HUES6 (cell line): ENCODE measurements at regions not wholly inside any gene's neighbourhood (a gene's known extent, or its start where the extent isn't known, plus 50 kb on each side); places are given as distances from the start of the nearest gene placed in this dataset.

Experiments
- H3K27ac ChIP-seq: 2 replicates; pipeline ENCODE4 v1.7.0; 2013; ENCODE audit warnings: low read depth, mild to moderate bottlenecking, low read length, inconsistent platforms
- H3K27me3 ChIP-seq: 2 replicates; pipeline ENCODE4 v1.6.1; 2013; ENCODE audit warnings: low read length; ENCODE audit not compliant: control insufficient read depth, insufficient read depth
- H3K36me3 ChIP-seq: 2 replicates; pipeline ENCODE4 v1.6.1; 2013; ENCODE audit warnings: low read length; ENCODE audit not compliant: control insufficient read depth, insufficient read depth
- H3K4me1 ChIP-seq: 2 replicates; pipeline ENCODE4 v1.6.1; 2013; ENCODE audit warnings: low read length; ENCODE audit not compliant: control insufficient read depth, insufficient read depth
- H3K4me3 ChIP-seq: 2 replicates; pipeline ENCODE4 v1.5.1; 2013; ENCODE audit warnings: low read depth, low read length
- H3K9ac ChIP-seq: one replicate; pipeline ENCODE4 v1.6.1; 2013; ENCODE audit warnings: mild to moderate bottlenecking, low read length
- H3K9me3 ChIP-seq: 2 replicates; pipeline ENCODE4 v1.6.1; 2013; ENCODE audit warnings: low read depth, low read length; ENCODE audit not compliant: control insufficient read depth, insufficient read depth

DNA sequence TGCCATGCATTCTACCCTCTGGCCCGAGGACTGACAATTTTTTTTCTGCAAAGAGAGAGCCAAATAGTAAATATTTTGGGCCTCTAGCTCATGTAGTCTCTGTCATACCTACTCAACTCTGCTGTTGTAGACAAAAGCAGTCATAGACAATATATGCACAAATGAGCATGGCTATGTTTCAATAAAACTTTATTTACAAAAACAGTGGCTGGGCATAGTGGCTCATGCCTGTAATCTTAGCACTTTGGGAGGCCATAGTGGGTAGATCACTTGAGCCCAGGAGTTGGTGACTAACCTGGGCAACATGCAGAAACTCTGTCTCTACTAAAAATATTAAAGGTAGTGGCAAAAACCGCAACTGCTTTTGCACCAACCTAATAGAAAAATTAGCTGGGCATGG, 153.7 kb upstream of the BTG1 start:
- H3K9me3 ChIP-seq: no peaks in the 10 kb centered on the region

DNA sequence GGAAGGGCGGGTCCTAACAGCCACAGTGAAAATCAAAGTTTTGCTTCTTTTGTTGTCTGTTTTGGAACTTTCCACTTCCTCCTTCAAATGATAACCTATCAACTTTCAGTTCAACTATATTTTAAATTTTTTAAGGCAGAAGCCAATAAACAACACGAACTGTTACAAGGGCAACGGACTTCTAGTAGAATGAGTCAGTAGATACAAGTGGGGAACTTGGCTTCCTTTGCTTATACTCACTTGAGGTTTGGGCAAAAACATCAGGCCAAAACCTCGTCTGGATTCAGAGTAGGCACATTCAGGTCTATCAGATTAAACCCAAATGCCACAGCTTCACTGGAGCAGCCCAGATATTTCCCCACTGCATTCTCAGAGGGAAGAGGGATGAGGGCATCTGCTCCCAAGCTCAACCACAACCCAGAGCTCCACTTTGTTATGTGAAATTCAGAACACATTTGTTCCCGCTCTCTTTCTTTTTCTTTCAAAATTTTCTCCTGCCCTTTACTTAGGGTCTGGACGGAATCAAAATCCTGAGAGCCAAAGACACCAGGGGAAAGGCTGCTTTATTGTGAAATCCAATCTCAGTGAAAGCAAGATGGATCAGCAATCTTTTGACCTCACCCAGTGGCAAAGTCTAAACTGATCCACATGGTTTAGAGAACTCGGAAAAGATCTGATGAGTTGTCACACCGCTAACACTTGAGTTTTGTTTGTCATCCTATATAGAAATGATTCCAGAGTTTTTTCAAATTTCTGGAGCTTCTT, 152.5 kb upstream of the BTG1 start:
- H3K27me3 ChIP-seq: no peaks in the 10 kb centered on the region
- H3K9ac ChIP-seq: no peak overlapping the region
- H3K9me3 ChIP-seq: no peaks in the 10 kb centered on the region
- H3K27ac ChIP-seq: no peak overlapping the region
- no peak overlapping the region for H3K4me3 ChIP-seq
- no peaks in the 10 kb centered on the region for H3K4me1 ChIP-seq
- no peaks in the 10 kb centered on the region for H3K36me3 ChIP-seq

More for the DNA sequence above, 153.7 kb upstream of the BTG1 start:
- Histone ChIP-seq H3K9ac (no peak overlapping the region), H3K36me3 (no peaks in the 10 kb centered on the region), H3K4me1 (peaks cover 10% of the 10 kb centered on the region; the same call in 1 of the 2 replicates), H3K27ac (no peak overlapping the region), H3K4me3 (no peak overlapping the region), H3K27me3 (no peaks in the 10 kb centered on the region)

DNA sequence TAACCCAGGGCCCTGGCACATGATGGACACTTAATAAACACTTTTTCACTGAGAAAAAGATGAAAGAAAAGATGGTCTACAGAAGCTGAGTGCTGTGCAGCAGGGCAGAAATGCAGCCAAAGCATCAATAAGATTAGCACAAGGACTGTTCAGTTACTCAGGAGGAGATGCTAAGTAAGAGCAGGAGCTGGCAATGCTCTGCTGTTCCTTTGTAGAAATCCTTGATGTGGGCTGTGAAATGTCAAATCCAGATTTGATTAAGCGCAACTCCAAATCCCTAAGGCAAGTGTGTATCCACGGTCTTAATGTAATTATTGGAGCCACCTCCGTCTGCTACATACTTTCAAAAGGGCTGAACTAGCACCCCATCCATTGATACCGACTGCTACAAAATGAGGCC, 151.8 kb upstream of the BTG1 start:
- Histone ChIP-seq H3K9me3 (no peaks in the 10 kb centered on the region), H3K27ac (no peak overlapping the region), H3K4me3 (no peak overlapping the region), H3K9ac (no peak overlapping the region), H3K27me3 (no peaks in the 10 kb centered on the region), H3K36me3 (no peaks in the 10 kb centered on the region), H3K4me1 (no peaks in the 10 kb centered on the region)

DNA sequence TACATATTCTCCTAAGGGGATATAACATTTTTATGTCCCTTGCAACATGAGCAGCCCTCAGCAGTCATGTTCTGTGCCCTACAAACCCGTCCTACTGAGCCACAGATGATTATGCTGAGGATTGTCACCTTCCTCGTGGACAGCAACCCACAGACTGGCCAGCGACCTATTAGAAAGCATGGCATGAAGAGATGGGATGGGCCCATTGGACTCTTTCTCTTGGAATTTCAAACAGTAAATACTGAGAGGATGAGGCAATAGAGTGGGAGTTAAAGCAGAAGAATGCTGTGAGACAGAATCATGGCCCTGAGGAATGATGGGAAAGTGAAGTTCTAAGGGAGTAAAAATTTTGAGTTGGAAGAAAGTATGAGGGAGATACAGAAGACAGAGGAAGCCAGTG, 149.9 kb upstream of the BTG1 start:
- H3K4me3 ChIP-seq: no peak overlapping the region
- no peaks in the 10 kb centered on the region for H3K36me3 ChIP-seq
- no peak overlapping the region for H3K27ac ChIP-seq
- H3K9me3 ChIP-seq: no peaks in the 10 kb centered on the region
- H3K9ac ChIP-seq: no peak overlapping the region
- no peaks in the 10 kb centered on the region for H3K4me1 ChIP-seq
- H3K27me3 ChIP-seq: no peaks in the 10 kb centered on the region

DNA sequence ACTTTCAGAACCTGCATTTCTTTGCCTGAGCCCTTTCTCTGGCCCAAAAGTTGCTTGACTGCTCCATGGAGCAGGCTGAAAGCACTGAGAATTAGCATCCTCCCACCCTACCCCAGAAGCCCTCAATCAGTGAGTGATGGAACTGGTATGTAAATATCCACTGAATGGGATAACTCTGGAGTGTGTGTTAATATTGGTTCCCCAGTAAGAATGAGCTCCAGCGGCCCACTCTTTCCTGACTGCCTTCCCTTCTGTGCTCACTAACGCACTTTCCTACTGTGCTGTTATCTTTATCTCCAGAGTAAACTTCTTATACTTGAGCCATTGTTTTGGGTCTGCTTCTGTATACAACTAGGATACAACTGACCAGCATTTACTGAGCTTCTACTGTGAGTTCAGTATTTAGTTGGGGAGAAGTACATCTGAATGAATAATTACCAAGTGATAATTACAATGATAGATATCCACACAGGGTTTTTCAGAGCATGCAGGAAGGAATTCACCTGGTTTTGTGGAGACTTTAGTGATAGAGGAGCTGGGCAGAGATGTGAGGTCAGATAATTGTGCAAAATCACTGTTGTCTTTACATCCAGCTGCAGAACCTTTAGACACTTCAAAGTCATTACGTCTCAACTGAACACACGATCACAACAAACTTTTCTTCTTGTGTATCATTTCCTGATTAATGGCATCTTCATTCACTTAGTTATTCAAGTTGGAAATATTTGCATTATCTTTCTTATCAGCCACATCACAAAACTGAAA, 149.2 kb upstream of the BTG1 start:
- no peaks in the 10 kb centered on the region for H3K4me1 ChIP-seq
- no peaks in the 10 kb centered on the region for H3K27me3 ChIP-seq
- H3K36me3 ChIP-seq: no peaks in the 10 kb centered on the region
- no peak overlapping the region for H3K27ac ChIP-seq
- H3K4me3 ChIP-seq: no peak overlapping the region
- no peaks in the 10 kb centered on the region for H3K9me3 ChIP-seq
- no peak overlapping the region for H3K9ac ChIP-seq

DNA sequence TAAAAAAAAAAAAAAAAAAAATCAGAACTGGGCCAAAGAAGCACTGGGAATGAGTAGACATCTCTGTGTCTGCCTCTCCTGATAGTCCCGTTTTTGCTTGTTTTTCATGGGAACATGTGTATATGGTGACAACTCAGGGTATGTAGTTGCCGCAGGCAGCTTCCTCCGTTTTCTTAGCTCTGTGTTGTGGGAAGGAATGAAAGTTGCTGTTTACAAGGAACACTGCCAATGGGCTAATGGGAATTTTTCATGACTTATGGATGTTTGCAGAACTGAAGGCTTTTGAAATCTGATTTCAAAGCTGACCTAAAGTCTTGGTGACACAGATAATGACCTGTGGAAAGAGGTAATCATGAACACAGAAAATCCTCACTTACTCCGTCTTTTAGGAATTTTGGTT, 146.4 kb upstream of the BTG1 start:
- Histone ChIP-seq H3K27me3 (no peaks in the 10 kb centered on the region), H3K27ac (no peak overlapping the region), H3K9ac (no peak overlapping the region), H3K36me3 (no peaks in the 10 kb centered on the region), H3K4me3 (no peak overlapping the region), H3K4me1 (no peaks in the 10 kb centered on the region), H3K9me3 (no peaks in the 10 kb centered on the region)

DNA sequence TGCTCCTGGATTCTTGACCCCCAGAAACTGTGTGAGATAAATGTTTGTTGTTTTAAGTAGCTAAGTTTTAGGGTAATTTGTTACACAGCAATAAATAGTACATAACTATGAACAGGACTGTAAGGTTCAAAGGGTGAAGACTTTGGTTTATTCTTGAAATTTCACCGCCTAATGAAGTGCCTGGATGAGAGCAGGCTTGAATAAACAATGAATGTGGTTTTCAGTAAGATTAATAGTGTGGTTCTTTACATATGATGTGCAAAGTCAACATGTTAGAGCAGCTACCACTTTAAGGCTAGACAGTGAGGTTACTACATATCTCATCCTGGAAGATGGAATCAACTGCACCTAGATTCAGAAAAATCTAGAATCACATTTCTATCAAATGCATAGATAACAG, 145.2 kb upstream of the BTG1 start:
- H3K9me3 ChIP-seq: no peaks in the 10 kb centered on the region
- H3K36me3 ChIP-seq: no peaks in the 10 kb centered on the region
- no peaks in the 10 kb centered on the region for H3K27me3 ChIP-seq
- H3K9ac ChIP-seq: no peak overlapping the region
- H3K27ac ChIP-seq: no peak overlapping the region
- H3K4me3 ChIP-seq: no peak overlapping the region
- no peaks in the 10 kb centered on the region for H3K4me1 ChIP-seq

DNA sequence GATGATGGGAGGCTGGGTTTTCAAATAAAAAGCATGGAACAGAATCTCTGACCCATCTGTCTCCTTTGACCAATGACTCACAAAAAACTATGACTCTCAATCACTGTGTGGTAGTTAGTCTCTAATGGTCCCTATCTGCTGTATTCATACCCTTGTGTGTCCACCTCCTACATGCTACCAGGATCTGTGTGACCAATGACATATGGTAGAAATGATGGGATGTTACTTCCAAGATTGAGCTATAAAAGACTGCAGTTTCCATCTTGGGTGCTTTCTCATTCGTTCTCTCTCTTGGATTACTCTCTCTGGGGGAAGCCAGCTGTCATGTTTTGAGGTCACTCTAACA, 144.7 kb upstream of the BTG1 start:
- Histone ChIP-seq H3K9ac (no peak overlapping the region), H3K27me3 (no peaks in the 10 kb centered on the region), H3K4me1 (no peaks in the 10 kb centered on the region), H3K27ac (no peak overlapping the region), H3K9me3 (no peaks in the 10 kb centered on the region), H3K36me3 (no peaks in the 10 kb centered on the region), H3K4me3 (no peak overlapping the region)

DNA sequence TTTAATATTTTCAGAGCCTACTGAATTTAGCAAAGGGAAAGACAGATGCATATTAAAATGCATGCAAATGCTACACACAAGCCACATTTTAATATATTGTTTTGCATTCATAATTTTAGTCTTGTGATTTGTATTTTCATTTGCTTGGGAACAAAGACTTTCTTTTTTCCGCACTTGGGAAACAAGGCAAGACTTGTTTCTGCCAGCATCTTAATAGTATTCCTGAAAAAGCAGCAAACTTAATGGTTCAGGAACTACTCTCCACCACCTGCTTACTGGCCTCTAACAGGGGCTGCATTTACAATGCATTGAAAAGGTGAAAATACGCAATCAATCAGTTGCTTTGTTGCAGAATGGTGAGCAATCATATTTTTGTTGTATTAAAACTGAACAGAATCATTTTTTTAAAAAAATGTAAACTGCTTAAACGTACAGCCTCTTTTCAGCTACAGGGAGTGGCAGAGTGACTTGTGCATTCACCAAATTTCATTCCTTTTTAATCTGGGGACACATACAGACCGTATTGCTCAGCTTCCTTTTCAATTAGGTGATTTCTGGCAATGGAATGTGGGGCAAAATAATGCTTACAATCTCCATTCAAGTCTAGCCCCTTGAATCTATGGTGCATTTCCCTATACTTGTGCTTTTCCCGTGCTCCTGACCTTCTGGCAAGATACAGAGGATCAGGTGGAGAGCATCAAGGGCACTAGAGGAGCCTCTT, 144.1 kb upstream of the BTG1 start:
- H3K9me3 ChIP-seq: no peaks in the 10 kb centered on the region
- no peak overlapping the region for H3K4me3 ChIP-seq
- H3K4me1 ChIP-seq: no peaks in the 10 kb centered on the region
- H3K36me3 ChIP-seq: no peaks in the 10 kb centered on the region
- no peak overlapping the region for H3K9ac ChIP-seq
- H3K27ac ChIP-seq: no peak overlapping the region
- H3K27me3 ChIP-seq: no peaks in the 10 kb centered on the region

DNA sequence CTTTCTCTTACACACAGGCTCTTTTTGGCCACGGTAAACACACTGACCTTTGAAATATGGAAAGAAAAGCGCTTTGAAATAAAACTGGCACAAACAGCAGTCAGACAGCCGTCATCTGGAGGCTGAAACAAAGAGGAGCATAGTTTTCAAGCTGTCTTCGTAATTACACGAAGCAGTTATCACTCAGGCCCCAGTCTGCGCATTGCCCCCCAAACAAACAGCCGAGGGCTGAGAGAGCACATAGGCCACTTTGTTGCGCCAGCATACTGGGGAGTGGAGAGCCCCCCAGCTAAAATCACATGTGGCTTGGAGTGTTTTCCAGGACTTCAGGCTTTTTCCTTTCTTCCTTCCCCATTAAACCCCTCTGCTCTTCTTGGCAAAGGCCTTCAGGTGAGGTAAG, 142.9 kb upstream of the BTG1 start:
- Histone ChIP-seq H3K36me3 (no peaks in the 10 kb centered on the region), H3K4me3 (no peak overlapping the region), H3K27ac (no peak overlapping the region), H3K4me1 (no peaks in the 10 kb centered on the region), H3K27me3 (no peaks in the 10 kb centered on the region), H3K9me3 (no peaks in the 10 kb centered on the region), H3K9ac (no peak overlapping the region)

DNA sequence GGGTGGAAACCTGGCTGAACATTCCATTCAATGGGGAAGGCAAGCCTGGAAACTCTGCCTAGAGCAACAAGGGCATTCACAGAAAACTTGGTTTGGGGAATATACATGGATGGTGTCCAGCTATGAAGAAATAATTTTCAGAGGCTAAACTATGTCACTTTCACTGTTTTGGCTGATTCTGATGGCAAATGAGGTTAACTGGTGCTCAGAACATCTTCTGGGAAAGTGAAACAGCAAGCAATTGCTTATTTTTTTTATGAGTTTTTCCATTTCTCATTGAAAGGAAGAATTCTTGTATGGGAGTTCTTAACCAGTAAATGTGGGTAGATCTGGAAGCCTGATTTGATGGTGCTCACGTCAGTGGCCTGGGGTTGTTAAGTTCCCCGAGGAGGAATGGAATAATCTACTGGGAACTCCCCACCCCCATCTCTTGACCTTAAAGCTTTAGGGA, 132.8 kb upstream of the BTG1 start:
- no peak overlapping the region for H3K4me3 ChIP-seq
- H3K36me3 ChIP-seq: no peaks in the 10 kb centered on the region
- H3K9me3 ChIP-seq: no peaks in the 10 kb centered on the region
- no peak overlapping the region for H3K9ac ChIP-seq
- H3K27ac ChIP-seq: no peak overlapping the region
- no peaks in the 10 kb centered on the region for H3K27me3 ChIP-seq
- H3K4me1 ChIP-seq: no peaks in the 10 kb centered on the region
